ENCODE measurements at regions not wholly inside any gene's neighbourhood (a gene's known extent, or its start where the extent isn't known, plus 50 kb on each side); places are given as distances from the start of the nearest gene placed in this dataset.

DNA sequence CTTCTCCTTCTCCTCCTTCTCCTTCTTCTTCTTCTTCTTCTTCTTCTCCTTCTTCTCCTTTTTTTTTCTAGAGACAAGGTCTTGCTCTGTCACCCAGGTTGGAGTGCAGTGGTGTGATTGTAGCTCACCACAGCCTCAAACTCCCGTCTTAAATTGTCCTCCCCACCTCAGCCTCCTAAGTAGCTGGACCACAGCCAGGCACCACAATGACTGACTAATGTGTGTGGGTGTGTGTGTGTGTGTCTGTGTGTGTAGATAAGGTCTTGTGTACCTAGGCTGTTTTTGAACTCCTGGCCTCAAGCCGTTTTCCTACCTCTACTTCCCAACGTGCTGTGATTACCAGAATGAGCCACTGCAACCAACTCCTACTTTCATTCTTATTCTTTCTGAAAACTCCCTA is 390.9 kb downstream of the ADAM29 start:
- TF ChIP-seq, protein P1, sequence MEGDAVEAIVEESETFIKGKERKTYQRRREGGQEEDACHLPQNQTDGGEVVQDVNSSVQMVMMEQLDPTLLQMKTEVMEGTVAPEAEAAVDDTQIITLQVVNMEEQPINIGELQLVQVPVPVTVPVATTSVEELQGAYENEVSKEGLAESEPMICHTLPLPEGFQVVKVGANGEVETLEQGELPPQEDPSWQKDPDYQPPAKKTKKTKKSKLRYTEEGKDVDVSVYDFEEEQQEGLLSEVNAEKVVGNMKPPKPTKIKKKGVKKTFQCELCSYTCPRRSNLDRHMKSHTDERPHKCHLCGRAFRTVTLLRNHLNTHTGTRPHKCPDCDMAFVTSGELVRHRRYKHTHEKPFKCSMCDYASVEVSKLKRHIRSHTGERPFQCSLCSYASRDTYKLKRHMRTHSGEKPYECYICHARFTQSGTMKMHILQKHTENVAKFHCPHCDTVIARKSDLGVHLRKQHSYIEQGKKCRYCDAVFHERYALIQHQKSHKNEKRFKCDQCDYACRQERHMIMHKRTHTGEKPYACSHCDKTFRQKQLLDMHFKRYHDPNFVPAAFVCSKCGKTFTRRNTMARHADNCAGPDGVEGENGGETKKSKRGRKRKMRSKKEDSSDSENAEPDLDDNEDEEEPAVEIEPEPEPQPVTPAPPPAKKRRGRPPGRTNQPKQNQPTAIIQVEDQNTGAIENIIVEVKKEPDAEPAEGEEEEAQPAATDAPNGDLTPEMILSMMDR (IDR thresholded peaks at IDR 0.05): no peak
- no peak for TF ChIP-seq POLR2AphosphoS5 (IDR thresholded peaks at IDR 0.05)
